Chondrocyte (in vitro differentiated cells): ENCODE measurements at regions not wholly inside any gene's neighbourhood (a gene's known extent, or its start where the extent isn't known, plus 50 kb on each side); places are given as distances from the start of the nearest gene placed in this dataset.

Experiments used
- DNase-seq: peaks from one replicate; pipeline ENCODE4 v3.0.0; 2021; ENCODE audit warnings: mixed read lengths, low spot score
- H3K27ac Mint-ChIP-seq: one replicate; pipeline ENCODE4 v1.8.0; 2021; ENCODE audit warnings: mild to moderate bottlenecking, moderate library complexity, mixed read lengths; ENCODE audit not compliant: unreplicated experiment
- H3K27me3 Mint-ChIP-seq: 2 replicates; pipeline ENCODE4 v1.8.0; 2021; ENCODE audit warnings: low read depth, mixed read lengths
- H3K36me3 Mint-ChIP-seq: 2 replicates; pipeline ENCODE4 v1.8.0; 2021; ENCODE audit warnings: low read depth, mixed read lengths
- H3K4me1 Mint-ChIP-seq: 2 replicates; pipeline ENCODE4 v1.8.0; 2021; ENCODE audit warnings: low read depth, mild to moderate bottlenecking, mixed read lengths
- H3K4me3 Mint-ChIP-seq: one replicate; pipeline ENCODE4 v1.8.0; 2021; ENCODE audit warnings: mild to moderate bottlenecking, moderate library complexity, mixed read lengths; ENCODE audit not compliant: unreplicated experiment
- H3K9me3 Mint-ChIP-seq: 2 replicates; pipeline ENCODE4 v1.8.0; 2021; ENCODE audit warnings: low read depth, mixed read lengths
- CTCF ChIP-seq: fragments of 200-600 bp; sonication (generic); IDR thresholded peaks from 2 replicates; pipeline ENCODE4 v1.5.0; 2021; ENCODE audit warnings: antibody characterized with exemption, mild to moderate bottlenecking, moderate library complexity

GRCh38 chr5:54841481-54841880 lies 143.9 kb downstream of the ESM1 start:
- TF ChIP-seq CTCF, result no peak
- peaks cover 43% of the 10 kb centered on the region for H3K4me1 Mint-ChIP-seq

GRCh38 chr5:54838843-54839242 lies 146.6 kb downstream of the ESM1 start:
- Mint-ChIP-seq H3K27ac (no peak overlapping the region), H3K9me3 (no peaks in the 10 kb centered on the region), H3K27me3 (no peaks in the 10 kb centered on the region), H3K4me3 (no peak overlapping the region), H3K36me3 (no peaks in the 10 kb centered on the region), H3K4me1 (peaks cover 26% of the 10 kb centered on the region)
- TF ChIP-seq CTCF, result no peak
- DNase-seq, result no peak

More at GRCh38 chr5:54841481-54841880, 143.9 kb downstream of the ESM1 start:
- Mint-ChIP-seq H3K27me3 (no peaks in the 10 kb centered on the region), H3K36me3 (no peaks in the 10 kb centered on the region), H3K27ac (no peak overlapping the region), H3K4me3 (no peak overlapping the region), H3K9me3 (no peaks in the 10 kb centered on the region)
- DNase-seq, result no peak

DNA sequence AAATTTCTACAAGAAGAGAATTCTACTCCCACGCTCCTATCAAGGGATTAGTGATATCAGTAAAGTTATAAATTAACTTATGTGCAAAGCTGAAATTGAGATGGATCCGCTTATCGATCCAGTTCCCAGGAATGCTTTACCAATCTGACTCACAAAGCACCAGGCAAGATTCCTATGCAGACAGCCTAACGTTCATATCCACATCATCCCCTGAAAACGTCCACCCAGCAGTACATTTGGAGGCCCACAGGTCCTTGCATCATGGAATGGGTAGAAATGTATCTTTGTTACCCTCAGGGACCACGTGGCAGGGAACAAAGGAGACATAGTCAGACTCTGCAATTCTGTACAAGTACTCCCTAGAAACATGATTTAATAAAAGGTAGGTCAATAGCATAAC lies 147.4 kb downstream of the ESM1 start:
- Mint-ChIP-seq H3K27ac (no peak overlapping the region), H3K27me3 (no peaks in the 10 kb centered on the region), H3K9me3 (no peaks in the 10 kb centered on the region), H3K36me3 (no peaks in the 10 kb centered on the region), H3K4me1 (peaks cover 18% of the 10 kb centered on the region), H3K4me3 (no peak overlapping the region)
- TF ChIP-seq CTCF, result no peak
- no peak for DNase-seq

DNA sequence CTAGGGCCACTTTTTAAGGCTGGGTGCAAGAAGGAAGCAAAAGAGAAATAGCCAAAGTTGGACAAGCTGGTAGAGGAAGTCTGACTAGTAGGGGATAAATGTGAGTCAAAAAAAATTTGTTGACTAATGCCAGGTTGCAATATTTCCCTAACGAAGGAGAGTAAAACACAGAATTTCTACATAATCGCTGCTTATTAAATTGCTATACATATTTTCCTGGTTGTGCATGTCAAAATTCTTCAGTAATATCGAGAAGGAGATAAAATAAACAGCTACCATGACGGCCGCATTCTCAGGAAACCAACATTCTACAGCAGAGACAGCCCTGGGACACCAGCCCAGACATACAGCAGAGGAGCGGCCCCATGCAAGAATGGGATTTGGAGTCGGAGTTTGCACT lies 148.3 kb downstream of the ESM1 start:
- Mint-ChIP-seq H3K36me3 (no peaks in the 10 kb centered on the region), H3K4me3 (no peak overlapping the region), H3K9me3 (no peaks in the 10 kb centered on the region), H3K4me1 (peaks cover 12% of the 10 kb centered on the region), H3K27ac (no peak overlapping the region), H3K27me3 (no peaks in the 10 kb centered on the region)
- TF ChIP-seq CTCF, result no peak
- no peak for DNase-seq

DNA sequence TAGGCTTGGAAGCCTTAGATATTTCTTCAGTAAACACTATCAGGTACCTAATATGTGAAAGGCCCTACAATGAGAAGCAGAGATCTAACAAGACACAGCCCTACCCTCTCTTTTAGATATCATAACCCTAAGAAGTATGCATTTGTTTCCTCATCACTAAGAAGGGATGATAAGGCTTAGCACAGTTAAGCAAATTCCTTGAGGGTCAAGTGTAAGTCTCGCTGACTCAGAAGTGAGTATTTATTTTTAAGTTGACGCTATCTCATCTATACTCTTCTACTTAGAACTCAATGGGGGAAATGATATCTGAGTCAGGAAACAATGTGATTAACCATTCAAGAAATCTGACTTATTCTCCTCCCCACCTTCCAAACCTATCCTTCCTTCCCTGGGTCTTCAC lies 149.7 kb downstream of the ESM1 start:
- TF ChIP-seq CTCF, result no peak
- no peak overlapping the region for H3K4me3 Mint-ChIP-seq
- H3K36me3 Mint-ChIP-seq, result no peaks in the 10 kb centered on the region

More for the DNA sequence above, 149.7 kb downstream of the ESM1 start:
- peaks cover 12% of the 10 kb centered on the region for H3K4me1 Mint-ChIP-seq
- H3K9me3 Mint-ChIP-seq, result no peaks in the 10 kb centered on the region
- H3K27me3 Mint-ChIP-seq, result no peaks in the 10 kb centered on the region
- no peak overlapping the region for H3K27ac Mint-ChIP-seq
- DNase-seq, result no peak
